Omental fat pad (tissue), 3 donors: ENCODE measurements at regions not wholly inside any gene's neighbourhood (a gene's known extent, or its start where the extent isn't known, plus 50 kb on each side); places are given as distances from the start of the nearest gene placed in this dataset.

Experiments
- ATAC-seq: fragments of 150-250 bp; one replicate; pipeline ENCODE4 v1.9.1; 2016; ENCODE audit warnings: mild to moderate bottlenecking, moderate library complexity; ENCODE audit not compliant: low FRiP score
- DNase-seq: peaks from one replicate; pipeline ENCODE4 v3.0.0-alpha.2; 2019; ENCODE audit warnings: low spot score
- TF ChIP-seq, protein P1 (sequence below), 3 donors: fragments of 450-650 bp; IDR thresholded peaks; one replicate each; pipeline ENCODE4 v1.5.1; 2016 to 2017; ENCODE audit warnings: antibody characterized with exemption in 3 of 3, mild to moderate bottlenecking in 3 of 3, moderate library complexity in 2 of 3

DNA sequence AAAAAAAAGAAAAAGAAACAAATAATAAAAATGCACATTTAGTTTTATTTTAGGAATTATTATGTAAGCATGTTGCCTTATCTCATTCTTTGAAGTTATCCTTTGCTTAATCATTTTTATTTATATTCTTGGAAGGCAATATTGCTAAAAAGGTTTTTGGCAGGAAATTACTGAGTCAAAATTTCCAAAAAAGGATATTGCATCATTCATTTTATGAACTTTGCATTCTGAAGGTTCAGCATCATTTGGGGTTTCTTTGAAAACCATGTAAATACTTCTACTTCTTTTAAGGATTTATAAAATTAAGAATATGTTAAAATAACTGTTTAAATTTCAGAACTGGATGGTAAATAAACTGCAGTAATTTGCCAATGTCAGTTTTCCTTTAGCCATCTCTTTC lies 94.2 kb upstream of the CTNND2 start:
- TF ChIP-seq, protein P1, sequence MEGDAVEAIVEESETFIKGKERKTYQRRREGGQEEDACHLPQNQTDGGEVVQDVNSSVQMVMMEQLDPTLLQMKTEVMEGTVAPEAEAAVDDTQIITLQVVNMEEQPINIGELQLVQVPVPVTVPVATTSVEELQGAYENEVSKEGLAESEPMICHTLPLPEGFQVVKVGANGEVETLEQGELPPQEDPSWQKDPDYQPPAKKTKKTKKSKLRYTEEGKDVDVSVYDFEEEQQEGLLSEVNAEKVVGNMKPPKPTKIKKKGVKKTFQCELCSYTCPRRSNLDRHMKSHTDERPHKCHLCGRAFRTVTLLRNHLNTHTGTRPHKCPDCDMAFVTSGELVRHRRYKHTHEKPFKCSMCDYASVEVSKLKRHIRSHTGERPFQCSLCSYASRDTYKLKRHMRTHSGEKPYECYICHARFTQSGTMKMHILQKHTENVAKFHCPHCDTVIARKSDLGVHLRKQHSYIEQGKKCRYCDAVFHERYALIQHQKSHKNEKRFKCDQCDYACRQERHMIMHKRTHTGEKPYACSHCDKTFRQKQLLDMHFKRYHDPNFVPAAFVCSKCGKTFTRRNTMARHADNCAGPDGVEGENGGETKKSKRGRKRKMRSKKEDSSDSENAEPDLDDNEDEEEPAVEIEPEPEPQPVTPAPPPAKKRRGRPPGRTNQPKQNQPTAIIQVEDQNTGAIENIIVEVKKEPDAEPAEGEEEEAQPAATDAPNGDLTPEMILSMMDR (IDR thresholded peaks at IDR 0.05): no peak
- no peak for ATAC-seq
- DNase-seq: no peak

DNA sequence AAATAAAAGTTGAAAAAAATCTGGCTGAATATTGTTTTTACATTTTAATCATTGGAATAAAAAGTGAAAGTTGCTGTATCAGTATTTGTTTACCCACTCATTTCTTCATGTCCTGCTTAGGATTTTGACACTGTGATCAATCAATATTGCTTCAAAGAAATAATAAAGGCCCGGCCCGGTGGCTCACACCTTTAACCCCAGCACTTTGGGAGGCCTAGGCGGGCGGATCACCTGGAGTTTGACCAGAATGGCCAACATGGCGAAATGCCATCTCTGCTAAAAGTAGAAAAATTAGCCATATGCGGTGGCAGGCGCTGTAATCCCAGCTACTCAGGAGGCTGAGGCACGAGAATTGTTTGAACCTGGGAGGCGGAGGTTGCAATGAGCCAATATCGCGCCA lies 93.7 kb upstream of the CTNND2 start:
- DNase-seq (no peak), ATAC-seq (no peak)
- TF ChIP-seq, protein P1 (IDR thresholded peaks at IDR 0.05): no peak

DNA sequence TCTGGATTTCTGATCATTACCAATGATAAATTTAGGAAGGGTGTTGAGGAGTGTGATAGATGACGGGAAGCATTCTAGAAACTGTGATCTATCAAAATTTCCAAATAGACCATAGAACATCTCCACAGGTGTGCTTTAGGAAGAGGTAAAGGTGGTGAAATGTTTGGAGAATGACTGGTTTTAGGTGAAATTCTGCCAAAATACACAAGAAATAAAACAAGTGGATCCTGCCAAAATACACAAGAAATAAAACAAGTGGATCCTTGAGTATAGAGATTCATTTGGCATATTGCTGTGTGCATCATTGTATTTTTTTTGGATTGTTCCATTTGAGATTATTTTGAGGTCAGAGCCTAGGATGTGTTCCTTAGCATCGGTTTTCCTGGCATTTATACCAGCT lies 88.3 kb upstream of the CTNND2 start:
- DNase-seq (no peak), ATAC-seq (no peak)
- TF ChIP-seq, protein P1 (IDR thresholded peaks at IDR 0.05): no peak

DNA sequence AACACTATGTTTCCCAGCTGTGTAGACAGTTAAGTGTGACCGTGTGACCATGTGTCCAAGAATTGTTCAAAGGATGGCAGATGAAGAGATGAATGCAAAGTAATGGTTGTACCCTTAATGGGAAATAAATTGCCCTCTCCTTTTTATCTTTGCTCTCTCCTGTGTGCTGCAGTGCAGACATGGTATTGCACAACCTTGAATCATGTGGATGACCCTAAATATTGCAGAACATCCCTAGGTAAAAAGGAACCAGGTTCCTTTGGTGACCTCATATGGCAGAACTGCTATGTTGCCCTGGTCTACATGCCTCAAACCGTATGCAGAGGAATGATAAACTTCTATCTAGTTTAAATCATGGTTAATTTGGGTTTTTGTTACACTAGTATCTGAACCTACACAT lies 81.7 kb upstream of the CTNND2 start:
- no peak for ATAC-seq
- no peak for DNase-seq
- TF ChIP-seq, protein P1 (IDR thresholded peaks at IDR 0.05): no peak

DNA sequence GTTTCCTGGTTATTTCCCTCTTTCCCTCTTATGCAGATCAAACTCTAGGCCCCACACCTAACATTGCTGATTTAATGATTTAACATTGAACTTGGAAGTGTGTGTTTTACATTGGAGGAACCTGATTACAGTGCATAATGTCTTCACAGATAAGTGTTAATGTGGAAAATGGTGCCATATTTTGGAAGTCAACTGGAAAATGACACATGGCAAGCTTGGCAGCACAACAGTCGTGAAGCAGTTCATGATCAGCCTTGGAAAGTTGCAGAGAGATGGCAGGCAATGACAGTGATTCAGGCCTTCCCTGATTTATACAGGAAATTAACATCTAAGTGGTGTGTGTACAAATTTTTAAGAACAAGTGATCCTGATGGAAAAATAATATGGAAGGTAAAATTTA lies 80.0 kb upstream of the CTNND2 start:
- TF ChIP-seq, protein P1 (IDR thresholded peaks at IDR 0.05): no peak
- ATAC-seq: no peak
- DNase-seq: no peak

DNA sequence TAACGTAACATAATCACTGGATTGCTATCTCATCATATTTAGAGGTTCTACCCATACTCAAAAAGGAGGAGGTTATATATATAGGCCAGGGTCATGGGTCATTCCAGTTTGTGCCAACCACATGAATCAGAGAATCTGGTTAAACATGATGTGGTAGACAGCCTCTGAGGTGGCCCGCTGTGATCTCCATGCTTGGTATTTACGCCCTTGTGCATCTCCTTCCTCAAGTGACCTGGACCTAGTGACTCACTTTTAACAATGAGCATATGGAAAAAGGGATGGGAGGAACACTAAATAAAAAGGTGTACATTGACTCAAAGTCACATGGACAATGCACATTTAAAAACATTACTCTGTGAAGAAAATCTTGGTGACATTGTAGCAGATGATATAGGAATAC lies 77.7 kb upstream of the CTNND2 start:
- ATAC-seq: no peak
- TF ChIP-seq, protein P1 (IDR thresholded peaks at IDR 0.05): no peak
- DNase-seq: no peak

DNA sequence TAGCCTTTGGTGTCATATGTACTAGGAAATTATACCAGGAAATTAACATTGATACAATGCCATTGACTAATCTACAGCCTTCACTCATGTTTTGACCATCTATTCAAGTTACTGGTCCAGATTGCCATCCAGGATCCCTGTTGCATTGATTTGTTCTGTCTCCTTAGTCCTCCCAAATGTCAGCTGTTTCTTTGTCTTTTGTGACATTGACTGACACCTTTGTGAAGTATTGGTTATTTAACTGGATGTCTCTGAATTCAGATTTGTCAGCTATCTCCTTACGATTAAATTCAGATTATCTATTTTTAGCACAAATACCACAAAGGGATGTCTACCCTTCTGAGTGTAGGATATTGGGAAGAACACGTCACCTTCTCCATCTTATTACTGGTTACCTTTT lies 73.7 kb upstream of the CTNND2 start:
- DNase-seq: no peak
- ATAC-seq: no peak
- TF ChIP-seq, protein P1 (IDR thresholded peaks at IDR 0.05): no peak
